HUES64 (cell line): ENCODE measurements at regions not wholly inside any gene's neighbourhood (a gene's known extent, or its start where the extent isn't known, plus 50 kb on each side); places are given as distances from the start of the nearest gene placed in this dataset.
"Not testable (repeated sequence)": the region's sequence is repeated elsewhere in the genome, so short reads cannot be mapped to it uniquely, and the experiment has no call there.

Source experiments
- H3K27ac ChIP-seq: 2 replicates; pipeline ENCODE4 v1.7.0; 2013; ENCODE audit warnings: low read depth, low read length, inconsistent platforms
- H3K27me3 ChIP-seq: 2 replicates; pipeline ENCODE4 v1.6.1; 2013; ENCODE audit warnings: mild to moderate bottlenecking, low read length; ENCODE audit not compliant: insufficient read depth
- H3K36me3 ChIP-seq: 2 replicates; pipeline ENCODE4 v1.6.1; 2013; ENCODE audit warnings: mild to moderate bottlenecking, low read length; ENCODE audit not compliant: insufficient read depth
- H3K4me1 ChIP-seq: 2 replicates; pipeline ENCODE4 v1.6.1; 2013; ENCODE audit warnings: mild to moderate bottlenecking, low read length, moderate library complexity; ENCODE audit not compliant: insufficient read depth
- H3K4me3 ChIP-seq: 2 replicates; pipeline ENCODE4 v1.5.1; 2013; ENCODE audit warnings: mild to moderate bottlenecking, low read length, moderate library complexity
- H3K9ac ChIP-seq: 2 replicates; pipeline ENCODE4 v1.6.1; 2013; ENCODE audit warnings: mild to moderate bottlenecking, low read depth, low read length
- H3K9me3 ChIP-seq: 2 replicates; pipeline ENCODE4 v1.6.1; 2013; ENCODE audit warnings: low read depth, low read length; ENCODE audit not compliant: insufficient read depth
- WGBS: fragments of 150-250, 120-280 bp; methylation state at CpG from one replicate; pipeline ENCODE4 v1.1.7; 2013; ENCODE audit warnings: missing lambda C conversion rate; 5-methylcytosine and 5-hydroxymethylcytosine counted together

- H3K27me3 ChIP-seq, result no peaks in the 10 kb centered on the region
- H3K4me1 ChIP-seq, result no peaks in the 10 kb centered on the region
- no peaks in the 10 kb centered on the region for H3K9me3 ChIP-seq
- WGBS, result 100% methylated on average over 1 of the region's 3 CpGs
- no peak overlapping the region for H3K4me3 ChIP-seq
- no peak overlapping the region for H3K27ac ChIP-seq
- H3K9ac ChIP-seq, result no peak overlapping the region
- H3K36me3 ChIP-seq, result no peaks in the 10 kb centered on the region
Observed at GRCh38 chr14:43161477-43161876, 1345.6 kb downstream of the FSCB start.

GRCh38 chr14:43157661-43158060, 1349.4 kb downstream of the FSCB start:
- H3K9ac ChIP-seq, result no peak overlapping the region
- no CpG with 5 or more reads among the region's 2 CpGs for WGBS
- no peak overlapping the region for H3K4me3 ChIP-seq
- no peaks in the 10 kb centered on the region for H3K27me3 ChIP-seq
- no peaks in the 10 kb centered on the region for H3K9me3 ChIP-seq
- no peak overlapping the region for H3K27ac ChIP-seq
- no peaks in the 10 kb centered on the region for H3K4me1 ChIP-seq
- H3K36me3 ChIP-seq, result no peaks in the 10 kb centered on the region

GRCh38 chr14:43155924-43156323, 1351.2 kb downstream of the FSCB start:
- Histone ChIP-seq H3K27me3 (no peaks in the 10 kb centered on the region), H3K4me1 (no peaks in the 10 kb centered on the region), H3K9me3 (no peaks in the 10 kb centered on the region), H3K36me3 (no peaks in the 10 kb centered on the region), H3K4me3 (no peak overlapping the region), H3K9ac (no peak overlapping the region), H3K27ac (no peak overlapping the region)
- WGBS, result 100% methylated on average over 1 of the region's 2 CpGs

- Histone ChIP-seq H3K4me3 (no peak overlapping the region), H3K27me3 (no peaks in the 10 kb centered on the region), H3K4me1 (no peaks in the 10 kb centered on the region), H3K9me3 (no peaks in the 10 kb centered on the region), H3K9ac (no peak overlapping the region), H3K36me3 (no peaks in the 10 kb centered on the region), H3K27ac (no peak overlapping the region)
- WGBS, result 89% methylated on average over 1 of the region's 1 CpG
Observed at GRCh38 chr14:43155258-43155657, 1351.8 kb downstream of the FSCB start.

- H3K36me3 ChIP-seq, result no peaks in the 10 kb centered on the region
- no peak overlapping the region for H3K27ac ChIP-seq
- 95% methylated on average over 3 of the region's 3 CpGs for WGBS
- H3K9me3 ChIP-seq, result no peaks in the 10 kb centered on the region
- H3K4me1 ChIP-seq, result no peaks in the 10 kb centered on the region
- no peak overlapping the region for H3K4me3 ChIP-seq
- no peak overlapping the region for H3K9ac ChIP-seq
- no peaks in the 10 kb centered on the region for H3K27me3 ChIP-seq
Observed at GRCh38 chr14:43147485-43147884, 1359.6 kb downstream of the FSCB start.

- no peaks in the 10 kb centered on the region for H3K36me3 ChIP-seq
- H3K9me3 ChIP-seq, result no peaks in the 10 kb centered on the region
- H3K27me3 ChIP-seq, result no peaks in the 10 kb centered on the region
- no peaks in the 10 kb centered on the region for H3K4me1 ChIP-seq
- H3K9ac ChIP-seq, result no peak overlapping the region
- WGBS, result no CpG with 5 or more reads among the region's 2 CpGs
- no peak overlapping the region for H3K27ac ChIP-seq
- H3K4me3 ChIP-seq, result no peak overlapping the region
Observed at GRCh38 chr14:43145361-43145760, 1361.7 kb downstream of the FSCB start.

- 92% methylated on average over 2 of the region's 2 CpGs for WGBS
Observed at GRCh38 chr14:43143106-43143505, 1364.0 kb downstream of the FSCB start.

GRCh38 chr14:43141636-43142191, 1365.4 kb downstream of the FSCB start:
- no peak overlapping the region for H3K9ac ChIP-seq
- H3K27me3 ChIP-seq, result no peaks in the 10 kb centered on the region
- peaks cover 6% of the 10 kb centered on the region for H3K9me3 ChIP-seq
- H3K36me3 ChIP-seq, result no peaks in the 10 kb centered on the region
- WGBS, result 96% methylated on average over 17 of the region's 17 CpGs
- no peak overlapping the region for H3K27ac ChIP-seq
- H3K4me3 ChIP-seq, result no peak overlapping the region
- H3K4me1 ChIP-seq, result no peaks in the 10 kb centered on the region

More at GRCh38 chr14:43143106-43143505, 1364.0 kb downstream of the FSCB start:
- Histone ChIP-seq H3K36me3 (no peaks in the 10 kb centered on the region), H3K27ac (no peak overlapping the region), H3K27me3 (no peaks in the 10 kb centered on the region), H3K9me3 (no peaks in the 10 kb centered on the region), H3K9ac (no peak overlapping the region), H3K4me1 (no peaks in the 10 kb centered on the region), H3K4me3 (no peak overlapping the region)

- no peak overlapping the region for H3K9ac ChIP-seq
- H3K27me3 ChIP-seq, result no peaks in the 10 kb centered on the region
- H3K4me3 ChIP-seq, result no peak overlapping the region
- no peaks in the 10 kb centered on the region for H3K4me1 ChIP-seq
- 92% methylated on average over 2 of the region's 2 CpGs for WGBS
- peaks cover 18% of the 10 kb centered on the region for H3K9me3 ChIP-seq
- H3K27ac ChIP-seq, result no peak overlapping the region
- no peaks in the 10 kb centered on the region for H3K36me3 ChIP-seq
Observed at GRCh38 chr14:43140453-43140852, 1366.6 kb downstream of the FSCB start.

- WGBS, result 91% methylated on average over 23 of the region's 23 CpGs
- Histone ChIP-seq H3K36me3 (no peaks in the 10 kb centered on the region), H3K4me3 (no peak overlapping the region)
Observed at GRCh38 chr14:43135877-43136411, 1371.1 kb downstream of the FSCB start.

GRCh38 chr14:43132441-43132840, 1374.6 kb downstream of the FSCB start:
- no peaks in the 10 kb centered on the region for H3K4me1 ChIP-seq
- H3K4me3 ChIP-seq, result no peak overlapping the region
- no peak overlapping the region for H3K9ac ChIP-seq
- no peak overlapping the region for H3K27ac ChIP-seq
- no peaks in the 10 kb centered on the region for H3K27me3 ChIP-seq
- 87% methylated on average over 1 of the region's 1 CpG for WGBS
- H3K36me3 ChIP-seq, result no peaks in the 10 kb centered on the region
- H3K9me3 ChIP-seq, result peaks cover 23% of the 10 kb centered on the region

More at GRCh38 chr14:43135877-43136411, 1371.1 kb downstream of the FSCB start:
- H3K27me3 ChIP-seq, result no peaks in the 10 kb centered on the region
- no peak overlapping the region for H3K9ac ChIP-seq
- H3K27ac ChIP-seq, result no peak overlapping the region
- peaks cover 18% of the 10 kb centered on the region for H3K9me3 ChIP-seq
- H3K4me1 ChIP-seq, result no peaks in the 10 kb centered on the region

GRCh38 chr14:43128429-43128828, 1378.7 kb downstream of the FSCB start:
- not testable (repeated sequence) for H3K27ac ChIP-seq, H3K27me3 ChIP-seq, H3K36me3 ChIP-seq, H3K4me3 ChIP-seq, H3K4me1 ChIP-seq, H3K9me3 ChIP-seq, H3K9ac ChIP-seq
- WGBS, result no CpG with 5 or more reads among the region's 1 CpG
